ENCODE measurements at regions not wholly inside any gene's neighbourhood (a gene's known extent, or its start where the extent isn't known, plus 50 kb on each side); places are given as distances from the start of the nearest gene placed in this dataset.

DNA sequence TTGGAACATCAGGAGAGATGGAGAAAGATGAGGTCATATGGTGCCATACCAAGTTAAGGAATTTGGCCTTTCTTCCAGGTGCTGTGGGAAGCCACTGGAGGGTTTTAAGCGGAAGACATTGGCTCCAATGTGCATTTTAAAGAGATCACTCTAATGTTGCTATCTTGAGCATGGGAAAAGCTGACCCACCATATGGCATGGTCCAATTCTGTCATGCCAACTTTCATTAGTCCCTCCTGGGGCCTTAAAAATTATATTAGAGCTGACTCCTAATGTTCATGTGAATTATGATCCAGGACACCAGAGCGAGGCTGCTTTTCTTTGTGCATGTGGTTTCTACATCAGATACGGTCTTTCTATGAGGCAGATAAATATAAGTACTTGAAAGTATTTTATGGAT, 335.0 kb upstream of the TSHZ2 start:
- no peak for DNase-seq (ENCODE audit: low read depth in 2 of 2)

DNA sequence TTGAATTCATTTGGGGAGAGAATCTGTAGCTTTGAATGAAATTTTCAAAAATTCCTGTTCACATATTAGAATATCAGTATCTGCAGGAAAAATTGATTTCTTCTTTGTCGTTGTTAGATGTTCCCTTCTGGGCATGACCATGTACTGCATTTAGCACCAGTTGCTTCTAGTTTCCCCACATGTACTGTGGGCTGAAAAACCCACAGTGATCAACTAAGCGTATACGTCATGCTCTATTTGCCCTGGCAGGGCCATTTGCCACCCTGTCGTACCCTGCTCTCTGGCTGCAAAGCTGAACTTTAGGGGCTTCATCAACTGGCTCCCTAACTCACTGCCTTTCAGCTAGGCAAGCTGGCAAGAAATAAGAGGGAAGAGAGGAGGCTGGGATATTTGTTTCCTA, 340.7 kb upstream of the TSHZ2 start:
- DNase-seq (ENCODE audit: low read depth in 2 of 2): no peak

DNA sequence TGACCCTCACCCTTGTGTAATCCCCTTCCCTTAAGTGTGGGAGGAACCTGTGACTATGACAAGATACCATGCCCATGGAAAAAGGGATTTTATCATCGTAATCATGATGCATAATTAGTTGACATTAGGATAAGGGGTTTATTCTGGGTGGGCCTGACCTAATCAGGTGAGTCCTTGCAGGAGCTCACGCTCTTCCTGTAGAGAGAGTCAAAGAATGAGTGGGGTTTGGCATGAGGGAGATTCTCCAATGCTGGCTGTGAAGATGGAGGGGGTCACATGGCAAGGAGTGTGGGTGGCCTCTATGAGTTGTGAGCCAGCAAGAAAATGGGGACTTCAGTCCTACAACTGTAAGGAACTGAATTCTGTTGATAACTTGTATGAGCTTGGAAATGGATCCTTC, 342.0 kb upstream of the TSHZ2 start:
- DNase-seq (ENCODE audit: low read depth in 2 of 2): no peak

DNA sequence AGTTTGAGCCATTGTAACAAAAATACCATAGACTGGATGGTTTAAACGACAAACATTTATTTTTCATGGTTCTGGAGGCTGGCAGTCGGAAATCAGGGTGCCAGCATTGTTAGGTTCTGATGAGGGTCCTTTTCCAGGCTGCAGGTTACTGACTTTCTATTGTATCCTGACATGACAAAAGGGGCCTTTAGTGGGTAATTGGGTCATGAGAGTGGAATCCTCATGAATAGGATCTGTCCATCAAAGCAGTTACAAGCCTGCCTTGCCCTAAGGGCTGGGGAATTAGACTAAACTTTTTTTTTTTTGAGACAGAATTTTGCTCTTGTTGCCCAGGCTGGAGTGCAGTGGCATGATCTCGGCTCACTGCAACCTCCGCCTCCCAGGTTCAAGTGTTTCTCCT, 347.9 kb upstream of the TSHZ2 start:
- no peak for DNase-seq (ENCODE audit: low read depth in 2 of 2)

DNA sequence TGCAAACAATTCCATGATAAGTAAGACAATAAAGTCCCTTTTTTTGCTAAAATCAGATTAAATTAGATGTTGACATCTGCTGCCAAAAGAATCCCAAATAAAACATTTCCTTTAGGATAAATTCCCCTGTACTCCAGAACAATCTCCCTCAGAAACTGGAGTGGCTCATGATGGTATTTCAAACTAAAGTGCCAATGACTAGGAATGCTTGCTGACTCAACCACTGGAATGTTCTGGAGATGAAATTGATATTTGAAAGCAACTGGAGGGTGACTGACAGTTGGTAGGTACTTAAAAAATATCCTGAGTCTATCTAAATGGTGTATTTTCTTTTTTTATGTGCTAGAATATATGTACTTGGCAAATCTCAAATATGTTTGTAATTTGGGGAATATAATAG, 350.1 kb upstream of the TSHZ2 start:
- DNase-seq (ENCODE audit: low read depth in 2 of 2): no peak

DNA sequence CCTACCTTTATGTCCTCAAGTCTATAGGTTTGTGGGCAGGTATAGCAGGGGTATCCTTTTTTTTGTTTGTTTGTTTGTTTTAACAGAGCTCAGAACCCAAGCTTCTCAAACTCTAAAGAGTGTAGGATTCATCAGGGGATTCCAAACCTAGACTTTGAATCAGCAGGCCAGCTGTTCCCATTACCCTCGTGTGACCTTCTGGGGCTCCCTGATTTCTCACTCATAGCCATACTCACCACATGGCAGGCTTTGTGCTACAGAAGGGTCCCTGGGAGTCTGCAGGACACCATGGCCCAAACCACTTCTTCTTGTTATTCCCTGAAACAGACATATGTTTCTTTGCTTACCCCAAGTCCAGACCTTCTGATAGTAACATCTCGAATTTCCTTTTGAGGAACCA, 350.8 kb upstream of the TSHZ2 start:
- DNase-seq (ENCODE audit: low read depth in 2 of 2): no peak

DNA sequence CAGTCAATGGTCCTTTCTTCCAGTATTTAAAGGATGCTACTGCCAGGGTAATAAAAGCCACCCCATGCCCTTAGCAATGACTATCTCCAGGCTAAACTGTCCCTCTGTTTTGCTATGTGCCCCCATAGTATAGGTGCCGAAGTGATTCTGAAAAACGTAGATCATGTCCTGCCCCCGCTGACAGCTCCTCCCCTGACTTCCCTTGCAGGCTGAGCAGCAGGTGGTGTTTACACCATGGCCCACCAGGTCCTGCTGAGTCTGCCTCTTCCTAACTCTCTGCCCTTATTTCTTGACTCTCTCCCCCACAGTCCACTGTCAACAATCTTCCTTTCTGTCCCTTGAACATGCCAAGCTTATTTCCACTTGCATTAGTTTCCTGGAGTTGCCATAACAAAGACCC, 352.5 kb upstream of the TSHZ2 start:
- no peak for DNase-seq (ENCODE audit: low read depth in 2 of 2)

DNA sequence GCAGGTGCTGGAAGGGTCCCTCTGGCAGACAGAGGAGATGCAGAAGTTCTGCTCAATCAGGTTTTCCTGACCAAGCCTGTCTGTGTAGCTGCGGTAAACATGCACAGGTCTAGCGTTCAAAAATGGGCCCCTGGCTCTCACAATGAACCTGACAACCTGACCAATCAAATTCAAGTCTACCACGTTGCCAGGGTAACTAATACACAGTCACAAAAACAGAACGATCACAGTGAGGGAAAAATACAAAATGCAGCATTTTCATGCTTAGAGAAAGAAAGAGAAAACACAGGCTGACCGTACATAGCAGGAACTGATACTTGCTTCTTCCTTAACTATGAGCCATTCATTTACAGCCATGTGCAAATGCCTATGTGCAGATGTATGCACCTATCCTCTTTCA, 353.1 kb upstream of the TSHZ2 start:
- no peak for DNase-seq (ENCODE audit: low read depth in 2 of 2)

DNA sequence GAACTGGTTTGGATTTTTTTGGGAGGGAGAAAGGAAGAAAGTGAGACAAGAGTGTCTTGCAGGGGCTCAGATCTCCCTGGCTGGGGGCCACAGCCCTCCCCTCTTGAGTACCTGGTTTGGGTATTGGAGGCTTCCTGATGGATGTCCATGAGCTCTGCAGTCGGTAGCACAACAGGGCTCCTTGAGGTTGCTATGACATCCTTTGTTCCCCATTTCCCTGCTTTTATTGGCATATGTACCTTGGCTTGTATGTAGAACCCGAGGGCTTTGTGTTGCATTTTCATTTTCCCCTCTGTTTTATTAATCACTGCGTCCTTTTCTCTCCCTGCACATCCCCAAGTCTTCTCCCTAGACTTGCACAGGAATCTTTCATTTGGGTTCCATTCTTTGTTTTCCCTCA, 355.5 kb upstream of the TSHZ2 start:
- DNase-seq (ENCODE audit: low read depth in 2 of 2): no peak

DNA sequence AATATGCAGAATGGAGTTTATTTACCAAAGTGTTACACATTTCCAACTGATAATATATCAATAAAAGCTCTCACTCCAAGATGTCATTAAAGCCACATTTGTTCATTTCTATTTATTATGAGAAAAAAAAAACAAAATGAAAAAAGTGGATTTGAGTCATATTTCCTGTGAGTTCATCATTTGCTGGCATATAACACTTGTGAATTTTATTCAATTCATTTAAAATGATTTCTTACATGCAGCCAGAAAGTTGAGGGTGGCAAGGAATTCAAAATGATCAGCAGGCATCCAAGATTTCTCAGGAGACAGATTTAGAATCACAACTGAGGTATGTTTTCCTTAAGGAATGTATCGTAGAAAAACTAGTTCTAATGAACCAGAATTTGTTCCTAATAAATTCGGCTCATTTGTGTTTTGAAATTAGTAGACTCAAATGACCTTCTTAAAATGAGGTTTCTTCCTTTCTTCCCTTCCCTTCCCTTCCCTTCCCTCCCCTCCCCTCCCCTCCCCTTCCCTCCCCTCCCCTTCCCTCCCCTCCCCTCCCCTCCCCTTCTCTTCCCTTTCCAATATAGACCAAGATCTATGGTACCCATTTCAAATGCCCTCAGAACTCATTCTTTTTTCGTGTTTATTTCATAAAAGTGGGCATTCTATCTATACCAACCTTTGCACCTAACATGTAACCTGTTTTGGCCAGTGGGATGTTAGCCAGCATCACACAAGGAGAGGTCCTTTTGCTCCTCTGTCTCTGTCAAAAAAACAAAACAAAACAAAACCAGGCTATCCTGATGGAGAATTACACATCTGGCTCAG, 357.9 kb upstream of the TSHZ2 start:
- no peak for DNase-seq (ENCODE audit: low read depth in 2 of 2)

DNA sequence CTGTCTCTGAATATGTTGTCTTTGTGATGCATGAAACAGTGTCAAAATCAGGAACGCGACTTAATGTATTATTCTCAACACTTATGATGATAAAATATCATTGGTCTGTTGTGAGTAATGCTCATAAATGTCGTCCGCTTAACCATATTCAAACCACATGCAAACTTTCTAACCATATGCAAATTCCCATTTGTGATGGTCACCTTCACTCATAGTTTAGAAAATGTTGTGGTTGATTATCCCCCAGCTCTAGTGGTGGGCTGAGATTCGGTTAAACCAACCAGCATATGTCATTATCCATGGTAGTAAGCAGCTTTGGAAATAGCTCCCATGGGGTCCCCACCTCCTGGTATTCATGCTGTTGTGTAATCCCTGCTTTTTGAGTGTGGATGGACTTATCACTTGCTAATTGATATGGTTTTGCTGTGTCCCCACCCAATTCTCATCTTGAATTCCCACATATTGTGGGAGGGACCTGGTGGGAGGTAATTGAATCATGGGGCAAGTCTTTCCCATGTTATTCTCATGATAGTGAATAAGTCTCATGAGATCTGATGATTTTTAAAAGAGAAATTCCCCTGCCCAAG, 360.0 kb upstream of the TSHZ2 start:
- DNase-seq (ENCODE audit: low read depth in 2 of 2): no peak

DNA sequence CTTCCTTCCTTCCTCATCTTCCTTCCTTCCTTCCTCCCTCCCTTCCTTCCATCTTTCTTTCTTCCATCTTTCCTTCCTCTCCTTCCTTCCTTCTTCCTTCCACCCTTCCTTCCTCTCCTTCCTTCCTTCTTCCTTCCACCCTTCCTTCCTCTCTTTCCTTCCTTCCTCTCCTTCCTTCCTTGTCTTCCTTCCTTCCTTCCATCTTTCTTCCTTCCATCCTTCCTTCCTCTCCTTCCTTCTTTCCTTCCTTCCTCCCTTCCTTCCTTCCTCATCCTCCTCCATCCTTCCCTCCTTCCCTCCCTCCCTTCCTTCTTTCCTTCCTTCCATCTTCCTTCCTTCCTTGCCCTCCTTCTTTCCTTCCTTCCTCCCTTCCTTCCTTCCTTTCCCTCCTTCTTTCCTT, 361.4 kb upstream of the TSHZ2 start:
- DNase-seq (ENCODE audit: low read depth in 2 of 2): no peak

DNA sequence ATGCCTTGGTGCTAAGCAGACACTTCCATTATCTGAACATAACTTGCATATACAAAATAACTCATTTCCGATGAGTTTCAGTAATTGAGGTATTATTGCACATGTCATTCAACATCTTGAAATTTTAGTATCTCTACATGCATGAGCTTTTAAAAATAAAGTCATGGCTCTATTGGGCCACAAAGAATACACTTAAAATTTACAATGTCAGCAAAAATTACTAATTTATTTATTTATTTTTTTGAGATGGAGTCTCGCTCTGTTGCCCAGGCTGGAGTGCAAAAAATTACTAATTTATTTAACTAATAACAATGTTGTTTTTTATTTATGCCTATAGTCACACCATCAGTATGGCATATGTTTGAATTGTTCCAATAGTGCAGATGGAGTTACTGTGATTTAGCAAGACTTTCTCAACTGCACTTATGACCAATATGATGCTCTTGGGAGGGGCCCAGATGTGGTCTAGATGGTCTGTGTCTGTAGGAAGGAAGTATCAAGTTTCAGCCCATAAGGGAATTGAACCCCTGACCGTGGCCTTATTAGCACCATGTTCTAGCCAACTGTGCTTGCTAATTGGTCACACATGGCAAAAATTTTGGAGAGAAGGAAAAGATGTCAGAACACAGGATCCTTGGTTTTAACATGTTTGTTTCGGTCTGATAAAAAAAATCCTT, 370.7 kb upstream of the TSHZ2 start:
- no peak for DNase-seq (ENCODE audit: low read depth in 2 of 2)

DNA sequence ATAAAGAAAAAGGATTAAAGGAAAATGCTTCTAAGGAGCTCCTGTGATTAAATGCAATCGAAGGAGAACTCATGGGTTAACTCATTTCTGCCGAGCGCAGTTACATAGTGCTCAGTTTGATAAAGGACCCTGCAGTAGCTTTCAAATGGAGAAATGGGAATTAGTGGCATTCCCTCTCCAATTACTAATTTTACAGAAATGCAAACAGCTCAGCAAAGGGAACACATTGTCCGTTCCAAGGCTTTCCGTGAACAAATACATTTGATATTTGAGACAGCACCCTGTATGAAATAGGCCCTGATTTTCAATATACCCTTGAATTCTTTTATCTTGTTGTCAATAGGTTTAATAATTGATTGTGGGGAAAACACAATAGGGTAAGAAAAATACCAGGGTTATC, 375.9 kb upstream of the TSHZ2 start:
- no peak for DNase-seq (ENCODE audit: low read depth in 2 of 2)

DNA sequence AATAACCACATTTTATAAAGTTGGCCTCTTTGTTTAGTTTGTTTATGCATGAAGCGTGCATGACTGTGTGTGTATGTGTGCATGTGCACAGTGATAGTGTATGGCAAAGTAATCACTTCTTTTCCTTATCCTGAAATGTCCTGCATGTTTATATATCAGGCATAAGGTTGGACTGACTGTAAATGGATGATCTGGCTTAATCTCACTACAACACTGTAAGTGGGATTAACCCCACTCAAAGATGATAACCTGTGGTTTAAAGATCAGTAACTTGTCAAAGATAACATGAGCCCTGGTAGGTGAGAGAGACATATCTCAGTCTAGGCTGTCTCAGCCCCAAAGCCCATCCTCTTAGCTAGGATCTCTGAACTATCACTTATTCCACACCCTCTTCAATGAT, 376.6 kb upstream of the TSHZ2 start:
- no peak for DNase-seq (ENCODE audit: low read depth in 2 of 2)

DNA sequence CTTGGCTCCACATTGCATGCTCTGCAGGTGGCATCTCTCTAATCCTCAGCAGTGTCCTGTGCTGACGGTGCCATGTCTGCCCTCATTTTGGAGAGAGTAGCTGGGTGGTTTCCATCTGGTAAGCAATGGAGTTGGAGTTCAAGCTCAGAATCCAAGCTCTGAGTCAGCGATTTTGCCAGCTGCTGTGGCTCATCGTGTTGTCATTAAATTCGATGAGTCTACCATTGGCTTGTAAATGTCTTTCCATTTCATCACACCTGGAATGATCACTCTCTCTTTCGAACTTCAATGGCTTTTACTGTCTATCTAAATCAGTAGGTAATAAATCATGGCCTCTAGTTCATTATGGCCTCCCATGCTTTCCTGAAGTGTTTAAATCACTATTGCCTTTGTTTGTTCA, 378.5 kb upstream of the TSHZ2 start:
- DNase-seq (ENCODE audit: low read depth in 2 of 2): no peak

DNA sequence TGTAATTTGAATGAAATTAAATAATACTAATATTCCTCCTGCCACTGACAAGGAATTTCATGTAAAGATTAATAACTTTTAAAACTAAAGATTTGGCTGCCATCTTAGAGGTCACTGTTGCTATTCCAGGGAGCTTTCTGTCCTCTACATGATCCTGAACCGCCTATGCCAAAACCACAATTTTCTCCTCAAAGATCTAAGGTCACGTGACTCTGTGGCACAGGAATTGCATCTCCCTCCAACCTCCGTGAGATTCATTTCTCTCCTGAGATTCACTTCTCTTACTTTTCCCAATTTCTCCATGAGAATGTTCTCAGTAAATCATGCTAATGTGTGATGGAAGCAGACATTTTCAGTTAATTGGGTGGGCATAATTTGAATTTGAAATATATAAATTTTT, 379.6 kb upstream of the TSHZ2 start:
- DNase-seq (ENCODE audit: low read depth in 2 of 2): no peak

DNA sequence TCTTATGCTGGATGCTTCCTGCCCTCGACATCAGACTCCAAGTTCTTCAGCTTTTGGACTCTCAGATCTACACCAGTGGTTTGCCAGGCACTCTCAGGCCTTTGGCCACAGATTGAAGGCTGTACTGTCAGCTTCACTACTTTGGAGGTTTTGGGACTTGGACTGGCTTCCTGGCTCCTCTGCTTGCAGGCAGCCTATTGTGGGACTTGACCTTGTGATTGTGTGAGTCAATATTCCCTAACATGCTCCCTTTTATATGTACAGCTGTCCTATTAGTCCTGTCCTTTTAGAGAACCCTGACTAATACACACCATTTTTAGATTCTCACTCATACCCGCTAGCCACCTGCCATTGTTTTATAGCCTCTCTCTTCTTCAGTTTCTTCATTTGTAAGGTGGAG, 382.1 kb upstream of the TSHZ2 start:
- no peak for DNase-seq (ENCODE audit: low read depth in 2 of 2)

DNA sequence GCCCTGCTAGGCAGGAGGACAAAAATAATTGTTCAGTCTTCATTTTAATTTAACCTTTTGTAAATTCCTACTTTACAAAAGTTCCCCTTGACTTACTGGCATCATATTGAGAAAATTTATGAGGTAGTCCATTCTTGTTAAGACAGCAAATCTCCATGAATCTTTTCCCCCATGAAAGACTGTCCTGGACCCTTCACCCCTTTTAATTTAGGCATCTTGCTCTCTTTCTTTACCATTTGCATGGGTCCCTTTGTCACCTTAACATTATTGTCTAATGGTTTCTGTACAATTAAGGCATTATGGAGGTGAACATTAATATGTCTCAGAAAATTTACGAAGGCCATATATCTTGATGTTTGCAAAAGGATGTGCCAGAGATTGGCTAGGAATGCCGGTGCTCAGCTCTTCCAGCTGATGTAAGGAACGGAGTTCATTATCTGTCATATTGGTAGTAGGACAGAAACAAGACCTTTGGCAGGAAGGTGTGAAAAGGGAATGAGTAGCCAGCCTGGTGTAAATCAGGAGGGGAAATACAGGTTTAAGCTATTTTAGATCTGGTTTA, 382.8 kb upstream of the TSHZ2 start:
- no peak for DNase-seq (ENCODE audit: low read depth in 2 of 2)

DNA sequence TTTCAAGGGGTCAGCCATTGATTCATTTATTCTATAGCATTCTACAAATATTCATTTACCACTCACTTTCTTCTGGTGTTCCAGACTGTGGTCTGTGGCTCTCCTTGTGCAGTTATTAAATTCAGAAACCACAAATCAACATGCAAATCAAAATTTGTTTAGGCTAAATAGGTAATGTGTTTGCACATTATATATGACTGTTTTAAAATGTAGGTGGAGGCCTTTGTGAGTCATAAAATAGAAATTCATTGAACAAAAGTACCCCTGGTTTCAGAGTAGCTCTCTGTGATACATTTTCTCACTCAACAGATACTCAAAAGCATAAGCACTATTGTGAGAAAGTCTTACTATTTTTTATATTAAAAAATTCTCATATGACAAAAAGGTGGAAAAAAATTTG, 385.5 kb upstream of the TSHZ2 start:
- DNase-seq (ENCODE audit: low read depth in 2 of 2): no peak

DNA sequence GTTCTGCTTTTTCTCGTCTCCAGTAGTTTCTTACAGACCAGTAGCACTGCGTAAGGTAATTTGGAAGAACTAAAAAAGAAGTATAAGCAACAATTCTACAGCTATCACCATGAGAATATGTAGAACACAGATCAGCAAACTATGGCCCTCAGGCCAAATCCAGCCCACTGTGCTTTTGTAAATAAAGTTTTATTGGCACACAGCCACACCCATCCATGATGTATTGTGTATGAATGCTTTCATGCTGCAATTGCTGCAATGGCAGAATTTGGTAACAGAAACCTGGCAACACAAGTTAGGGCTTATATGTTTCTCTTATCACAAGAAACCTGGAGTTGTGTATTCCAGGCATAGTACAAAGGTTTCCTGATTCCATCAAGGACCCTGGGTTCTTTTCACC, 386.8 kb upstream of the TSHZ2 start:
- no peak for DNase-seq (ENCODE audit: low read depth in 2 of 2)

DNA sequence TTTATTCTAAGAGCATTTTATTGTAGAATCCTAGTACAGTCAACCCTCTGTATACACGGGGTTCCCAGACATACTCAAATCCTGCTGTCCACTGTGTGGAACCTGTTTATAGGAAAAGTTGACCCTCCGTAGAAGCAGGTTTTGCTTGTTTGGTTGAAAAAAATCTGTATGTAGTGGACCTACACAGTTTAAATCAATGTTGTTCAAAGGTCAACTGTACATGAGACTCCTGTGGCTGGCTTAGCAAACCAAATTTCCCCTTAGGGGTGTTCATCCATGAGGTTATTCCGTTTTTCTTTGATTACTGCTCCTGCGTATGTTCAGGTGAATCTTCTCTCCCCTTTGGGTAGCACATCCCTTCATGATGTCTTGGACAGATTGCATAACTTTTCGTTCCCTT, 387.0 kb upstream of the ZFP64 start:
- DNase-seq (ENCODE audit: low read depth in 2 of 2): no peak

DNA sequence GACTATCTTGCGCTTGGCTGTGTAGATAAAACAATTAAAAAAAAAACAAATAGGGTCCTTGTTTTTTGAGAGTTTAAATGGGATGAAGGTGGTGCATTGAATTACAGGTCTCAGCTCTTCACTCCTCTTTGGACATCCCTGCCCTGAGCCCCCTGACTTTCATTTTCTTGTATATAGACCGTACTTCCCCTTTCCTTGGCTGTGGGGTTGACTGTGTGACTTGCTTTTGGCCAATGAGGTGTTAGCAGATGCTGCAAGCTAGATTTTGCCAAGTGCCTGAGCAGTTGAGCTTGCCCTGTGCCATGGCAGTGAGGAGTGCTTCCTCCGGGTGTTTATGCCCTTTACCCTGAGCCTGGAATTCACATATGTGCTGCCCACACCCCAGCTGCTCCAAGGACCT, 386.1 kb upstream of the ZFP64 start:
- DNase-seq (ENCODE audit: low read depth in 2 of 2): no peak

Data from stimulated activated CD8-positive, alpha-beta memory T cell treated with anti-CD3 and anti-CD28 coated beads, Interleukin-7, amount 100 ng/mL, for 4 hours (primary cell).